ENCODE measurements at regions not wholly inside any gene's neighbourhood (a gene's known extent, or its start where the extent isn't known, plus 50 kb on each side); places are given as distances from the start of the nearest gene placed in this dataset.

DNA sequence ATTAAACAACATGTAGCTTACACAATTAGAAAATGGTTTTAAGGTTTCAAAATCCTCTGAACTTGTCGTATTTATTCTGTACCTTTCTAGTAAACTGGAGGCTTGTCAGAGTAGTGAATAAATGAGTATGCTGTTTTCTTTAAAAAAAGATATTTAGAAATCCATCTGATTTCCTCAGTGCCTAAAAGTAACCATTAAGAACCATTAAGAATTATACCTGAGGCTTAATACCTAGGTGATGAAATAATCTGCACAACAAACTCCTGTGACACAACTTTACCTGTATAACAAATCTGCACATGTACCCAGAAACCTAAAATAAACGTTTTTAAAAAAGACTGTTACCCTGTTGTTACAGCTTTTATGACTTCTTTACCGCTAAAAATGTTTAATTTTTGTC is 143.0 kb upstream of the SOX2 start:
- Histone ChIP-seq H3K27me3 (ENCODE audit: control insufficient read depth in 3 of 3, insufficient read depth in 3 of 3, low read depth in 1 of 3, low read length in 3 of 3) (no peaks in the 10 kb centered on the region), H3K9me3 (replicated peaks in 1 of 2; ENCODE audit: control insufficient read depth in 2 of 2, insufficient read depth in 1 of 2, low read depth in 1 of 2, low read length in 2 of 2) (no peaks in the 10 kb centered on the region), H3K79me1 (ENCODE audit: low read depth, low read length) (no peaks in the 10 kb centered on the region), H3K4me3 (ENCODE audit: low read length in 2 of 2) (no peak overlapping the region), H3K4ac (ENCODE audit: low read length) (no peak overlapping the region), H3K4me2 (ENCODE audit: insufficient read depth, low read length, poor library complexity, severe bottlenecking) (no peak overlapping the region), H3K36me3 (replicated peaks in 1 of 2; ENCODE audit: control insufficient read depth in 2 of 2, insufficient read depth in 2 of 2, low read length in 2 of 2) (no peaks in the 10 kb centered on the region), H2AK5ac (ENCODE audit: low read depth, low read length) (no peak overlapping the region), H2BK5ac (ENCODE audit: low read length) (no peak overlapping the region), H3K18ac (ENCODE audit: low read length) (no peak overlapping the region), H4K91ac (ENCODE audit: low read depth, low read length, poor library complexity) (no peak overlapping the region), H2BK12ac (ENCODE audit: low read length) (no peak overlapping the region), H2BK120ac (ENCODE audit: low read depth, low read length) (no peak overlapping the region), H3K4me1 (ENCODE audit: control insufficient read depth in 2 of 2, insufficient read depth in 1 of 2, low read depth in 1 of 2, low read length in 2 of 2) (no peaks in the 10 kb centered on the region), H2AFZ (ENCODE audit: low read length) (no peak overlapping the region), H3K14ac (ENCODE audit: low read length) (no peak overlapping the region), H3K9ac (ENCODE audit: low read depth, low read length, poor library complexity) (no peak overlapping the region), H3K23ac (ENCODE audit: low read depth, low read length, poor library complexity) (no peak overlapping the region), H4K8ac (ENCODE audit: low read depth, low read length) (no peak overlapping the region), H3K27ac (replicated peaks; ENCODE audit: low read length) (no peak overlapping the region), H2BK15ac (ENCODE audit: low read length) (no peak overlapping the region)
- DNase-seq (ENCODE audit: low spot score), result no peak
- WGBS, 2 donors (ENCODE audit: extremely low coverage in 2 of 2, insufficient read length in 2 of 2, insufficient replicate concordance in 1 of 2), result no CpG with 5 or more reads among the region's 3 CpGs

DNA sequence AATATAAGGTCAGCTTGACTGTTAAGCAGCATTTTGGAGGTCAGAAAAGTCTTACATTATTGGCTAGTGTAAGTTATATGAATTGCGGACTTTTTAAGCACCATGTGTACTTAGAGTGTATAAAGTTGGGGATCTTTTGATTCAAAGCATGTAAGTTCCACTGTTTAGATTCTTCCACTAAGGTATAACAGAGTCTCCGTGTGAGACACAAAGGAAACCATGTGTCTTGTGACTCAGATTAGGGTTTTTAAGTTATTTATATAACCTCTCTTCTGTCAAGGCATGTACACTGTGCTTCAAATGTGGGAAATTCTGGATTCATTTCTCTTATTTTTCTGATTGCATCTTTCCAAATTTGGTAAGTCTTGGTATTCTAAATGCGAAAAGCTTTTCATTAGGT is 143.5 kb upstream of the SOX2 start:
- Histone ChIP-seq H3K79me1 (ENCODE audit: low read depth, low read length) (no peaks in the 10 kb centered on the region), H3K27me3 (ENCODE audit: control insufficient read depth in 3 of 3, insufficient read depth in 3 of 3, low read depth in 1 of 3, low read length in 3 of 3) (no peaks in the 10 kb centered on the region), H3K4ac (ENCODE audit: low read length) (no peak overlapping the region), H2BK15ac (ENCODE audit: low read length) (no peak overlapping the region), H2BK5ac (ENCODE audit: low read length) (no peak overlapping the region), H3K18ac (ENCODE audit: low read length) (no peak overlapping the region), H3K9ac (ENCODE audit: low read depth, low read length, poor library complexity) (no peak overlapping the region), H3K9me3 (replicated peaks in 1 of 2; ENCODE audit: control insufficient read depth in 2 of 2, insufficient read depth in 1 of 2, low read depth in 1 of 2, low read length in 2 of 2) (no peaks in the 10 kb centered on the region), H2AK5ac (ENCODE audit: low read depth, low read length) (no peak overlapping the region), H2BK12ac (ENCODE audit: low read length) (no peak overlapping the region), H3K23ac (ENCODE audit: low read depth, low read length, poor library complexity) (no peak overlapping the region), H2BK120ac (ENCODE audit: low read depth, low read length) (no peak overlapping the region), H3K4me1 (ENCODE audit: control insufficient read depth in 2 of 2, insufficient read depth in 1 of 2, low read depth in 1 of 2, low read length in 2 of 2) (no peaks in the 10 kb centered on the region), H4K8ac (ENCODE audit: low read depth, low read length) (no peak overlapping the region), H2AFZ (ENCODE audit: low read length) (no peak overlapping the region), H3K4me3 (ENCODE audit: low read length in 2 of 2) (no peak overlapping the region), H3K27ac (replicated peaks; ENCODE audit: low read length) (no peak overlapping the region), H3K14ac (ENCODE audit: low read length) (no peak overlapping the region), H3K36me3 (replicated peaks in 1 of 2; ENCODE audit: control insufficient read depth in 2 of 2, insufficient read depth in 2 of 2, low read length in 2 of 2) (no peaks in the 10 kb centered on the region), H3K4me2 (ENCODE audit: insufficient read depth, low read length, poor library complexity, severe bottlenecking) (no peak overlapping the region), H4K91ac (ENCODE audit: low read depth, low read length, poor library complexity) (no peak overlapping the region)
- DNase-seq (ENCODE audit: low spot score), result no peak
- WGBS, 2 donors (ENCODE audit: extremely low coverage in 2 of 2, insufficient read length in 2 of 2, insufficient replicate concordance in 1 of 2), result no CpG with 5 or more reads among the region's 3 CpGs

DNA sequence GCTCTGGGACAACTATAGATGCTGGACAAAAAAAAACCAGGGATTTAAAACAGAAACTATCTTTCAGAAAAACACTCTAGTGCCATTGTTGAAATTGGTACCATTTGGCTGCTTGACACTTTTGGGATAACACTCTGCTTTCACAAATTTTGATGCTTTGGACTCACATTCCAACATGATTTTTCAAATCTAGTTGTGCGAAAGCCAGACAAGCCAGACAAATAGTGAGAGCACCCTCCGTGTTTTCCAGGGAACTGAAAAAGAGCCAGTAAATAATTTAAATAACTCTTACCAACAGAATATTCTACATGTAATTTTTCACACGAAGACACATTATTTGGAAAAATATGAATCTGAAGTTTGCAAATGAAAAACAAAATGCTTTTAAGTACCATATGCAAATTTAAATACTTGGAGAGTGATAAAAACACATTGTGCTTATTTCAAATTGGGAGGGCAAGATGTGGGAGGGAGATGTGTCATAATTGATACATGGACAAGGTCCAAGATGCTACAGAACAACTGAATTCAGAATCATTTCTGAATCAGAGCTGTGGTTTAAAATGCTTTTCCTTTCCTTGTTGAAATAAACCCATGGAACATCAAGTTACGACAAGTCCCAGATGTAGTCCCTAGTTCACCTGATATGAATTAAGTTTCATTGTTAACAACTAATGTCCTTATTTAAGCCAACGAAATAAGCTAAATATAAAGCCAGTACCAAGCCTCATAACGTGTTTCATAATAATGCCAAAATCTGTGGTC is 144.2 kb upstream of the SOX2 start:
- H2BK15ac ChIP-seq (ENCODE audit: low read length), result no peak overlapping the region
- no CpG with 5 or more reads among the region's 6 CpGs for WGBS, 2 donors (ENCODE audit: extremely low coverage in 2 of 2, insufficient read length in 2 of 2, insufficient replicate concordance in 1 of 2)
- no peaks in the 10 kb centered on the region for H3K27me3 ChIP-seq (ENCODE audit: control insufficient read depth in 3 of 3, insufficient read depth in 3 of 3, low read depth in 1 of 3, low read length in 3 of 3)
- H3K9ac ChIP-seq (ENCODE audit: low read depth, low read length, poor library complexity), result no peak overlapping the region
- H3K36me3 ChIP-seq (replicated peaks in 1 of 2; ENCODE audit: control insufficient read depth in 2 of 2, insufficient read depth in 2 of 2, low read length in 2 of 2), result no peaks in the 10 kb centered on the region
- no peak overlapping the region for H2AK5ac ChIP-seq (ENCODE audit: low read depth, low read length)
- no peak overlapping the region for H3K4me3 ChIP-seq (ENCODE audit: low read length in 2 of 2)
- H2AFZ ChIP-seq (ENCODE audit: low read length), result no peak overlapping the region
- H3K27ac ChIP-seq (replicated peaks; ENCODE audit: low read length), result no peak overlapping the region
- no peak overlapping the region for H3K18ac ChIP-seq (ENCODE audit: low read length)
- H4K8ac ChIP-seq (ENCODE audit: low read depth, low read length), result no peak overlapping the region
- no peak for DNase-seq (ENCODE audit: low spot score)
- H3K4me2 ChIP-seq (ENCODE audit: insufficient read depth, low read length, poor library complexity, severe bottlenecking), result no peak overlapping the region
- no peak overlapping the region for H3K14ac ChIP-seq (ENCODE audit: low read length)
- no peak overlapping the region for H2BK120ac ChIP-seq (ENCODE audit: low read depth, low read length)
- no peaks in the 10 kb centered on the region for H3K79me1 ChIP-seq (ENCODE audit: low read depth, low read length)
- no peaks in the 10 kb centered on the region for H3K9me3 ChIP-seq (replicated peaks in 1 of 2; ENCODE audit: control insufficient read depth in 2 of 2, insufficient read depth in 1 of 2, low read depth in 1 of 2, low read length in 2 of 2)
- no peak overlapping the region for H3K4ac ChIP-seq (ENCODE audit: low read length)
- no peak overlapping the region for H2BK5ac ChIP-seq (ENCODE audit: low read length)
- H3K23ac ChIP-seq (ENCODE audit: low read depth, low read length, poor library complexity), result no peak overlapping the region
- H4K91ac ChIP-seq (ENCODE audit: low read depth, low read length, poor library complexity), result no peak overlapping the region
- no peak overlapping the region for H2BK12ac ChIP-seq (ENCODE audit: low read length)
- no peaks in the 10 kb centered on the region for H3K4me1 ChIP-seq (ENCODE audit: control insufficient read depth in 2 of 2, insufficient read depth in 1 of 2, low read depth in 1 of 2, low read length in 2 of 2)

DNA sequence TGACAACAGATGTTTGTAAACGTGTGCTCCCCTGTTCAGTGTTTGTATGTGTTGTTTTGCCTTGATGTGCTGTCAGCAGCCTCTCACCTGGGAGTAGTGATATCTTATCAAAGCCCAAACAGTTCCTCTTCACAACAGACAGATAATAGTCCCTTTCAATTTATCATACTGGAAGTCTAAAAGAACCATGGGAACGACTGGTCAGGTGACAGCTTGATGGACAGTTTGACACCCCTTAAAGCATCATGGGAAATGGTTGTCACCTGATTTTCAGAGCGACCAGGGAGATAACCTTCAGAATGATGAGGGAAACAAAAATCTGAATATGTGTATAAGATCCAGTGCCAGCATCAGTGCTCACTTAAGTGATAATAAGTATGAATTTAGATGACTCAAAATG is 146.3 kb upstream of the SOX2 start:
- H2BK12ac ChIP-seq (ENCODE audit: low read length), result no peak overlapping the region
- H3K4me2 ChIP-seq (ENCODE audit: insufficient read depth, low read length, poor library complexity, severe bottlenecking), result no peak overlapping the region
- H2BK15ac ChIP-seq (ENCODE audit: low read length), result no peak overlapping the region
- no peak for DNase-seq (ENCODE audit: low spot score)
- H2BK120ac ChIP-seq (ENCODE audit: low read depth, low read length), result no peak overlapping the region
- H3K14ac ChIP-seq (ENCODE audit: low read length), result no peak overlapping the region
- no peak overlapping the region for H2BK5ac ChIP-seq (ENCODE audit: low read length)
- no peaks in the 10 kb centered on the region for H3K36me3 ChIP-seq (replicated peaks in 1 of 2; ENCODE audit: control insufficient read depth in 2 of 2, insufficient read depth in 2 of 2, low read length in 2 of 2)
- H3K18ac ChIP-seq (ENCODE audit: low read length), result no peak overlapping the region
- no peaks in the 10 kb centered on the region for H3K79me1 ChIP-seq (ENCODE audit: low read depth, low read length)
- H3K4me1 ChIP-seq (ENCODE audit: control insufficient read depth in 2 of 2, insufficient read depth in 1 of 2, low read depth in 1 of 2, low read length in 2 of 2), result peaks cover 0 to 3% of the 10 kb centered on the region in 2 donors
- H3K23ac ChIP-seq (ENCODE audit: low read depth, low read length, poor library complexity), result no peak overlapping the region
- no peak overlapping the region for H2AK5ac ChIP-seq (ENCODE audit: low read depth, low read length)
- H4K91ac ChIP-seq (ENCODE audit: low read depth, low read length, poor library complexity), result no peak overlapping the region
- H3K9me3 ChIP-seq (replicated peaks in 1 of 2; ENCODE audit: control insufficient read depth in 2 of 2, insufficient read depth in 1 of 2, low read depth in 1 of 2, low read length in 2 of 2), result no peaks in the 10 kb centered on the region
- WGBS, 2 donors (ENCODE audit: extremely low coverage in 2 of 2, insufficient read length in 2 of 2, insufficient replicate concordance in 1 of 2), result no CpG with 5 or more reads among the region's 3 CpGs
- H3K4me3 ChIP-seq (ENCODE audit: low read length in 2 of 2), result no peak overlapping the region
- no peak overlapping the region for H2AFZ ChIP-seq (ENCODE audit: low read length)
- no peak overlapping the region for H4K8ac ChIP-seq (ENCODE audit: low read depth, low read length)
- H3K27me3 ChIP-seq (ENCODE audit: control insufficient read depth in 3 of 3, insufficient read depth in 3 of 3, low read depth in 1 of 3, low read length in 3 of 3), result no peaks in the 10 kb centered on the region
- H3K27ac ChIP-seq (replicated peaks; ENCODE audit: low read length), result no peak overlapping the region
- H3K9ac ChIP-seq (ENCODE audit: low read depth, low read length, poor library complexity), result no peak overlapping the region
- H3K4ac ChIP-seq (ENCODE audit: low read length), result no peak overlapping the region
